ENCODE measurements at regions not wholly inside any gene's neighbourhood (a gene's known extent, or its start where the extent isn't known, plus 50 kb on each side); places are given as distances from the start of the nearest gene placed in this dataset.
"Not testable (repeated sequence)": the region's sequence is repeated elsewhere in the genome, so short reads cannot be mapped to it uniquely, and the experiment has no call there.

DNA sequence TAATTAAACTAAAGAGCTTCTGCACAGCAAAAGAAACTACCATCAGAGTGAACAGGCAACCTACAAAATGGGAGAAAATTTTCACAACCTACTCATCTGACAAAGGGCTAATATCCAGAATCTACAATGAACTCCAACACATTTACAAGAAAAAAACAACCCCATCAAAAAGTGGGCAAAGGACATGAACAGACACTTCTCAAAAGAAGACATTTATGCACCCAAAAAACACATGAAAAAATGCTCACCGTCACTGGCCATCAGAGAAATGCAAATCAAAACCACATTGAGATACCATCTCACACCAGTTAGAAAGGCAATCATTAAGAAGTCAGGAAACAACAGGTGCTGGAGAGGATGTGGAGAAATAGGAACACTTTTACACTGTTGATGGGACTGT is 247.6 kb downstream of the FZD1 start:
- TF ChIP-seq POLR2A (IDR thresholded peaks at IDR 0.05; ENCODE audit: low read length); GATA1 (IDR thresholded peaks at IDR 0.05; ENCODE audit: low read depth, low read length): not testable (repeated sequence)
